ENCODE measurements at regions not wholly inside any gene's neighbourhood (a gene's known extent, or its start where the extent isn't known, plus 50 kb on each side); places are given as distances from the start of the nearest gene placed in this dataset.

- Mint-ChIP-seq H3K4me3 (no peak overlapping the region), H3K36me3 (no peaks in the 10 kb centered on the region), H3K27ac (no peak overlapping the region), H3K4me1 (ENCODE audit: low read depth) (no peaks in the 10 kb centered on the region), H3K9me3 (no peaks in the 10 kb centered on the region), H3K27me3 (no peaks in the 10 kb centered on the region)
- CTCF ChIA-PET: no interaction called here
- DNase-seq: no peak
- POLR2A ChIA-PET: no interaction called here
- intact Hi-C loops (cut with micrococcal nuclease): no loop called here
Measured at GRCh38 chr21:25031750-25032149, 575.5 kb downstream of the MRPL39 start.

- intact Hi-C loops (cut with micrococcal nuclease): no loop called here
Measured at GRCh38 chr21:25029580-25029979, 577.7 kb downstream of the MRPL39 start.

GRCh38 chr21:25025596-25025995 is 581.7 kb downstream of the MRPL39 start:
- intact Hi-C loops (cut with micrococcal nuclease): no loop called here
- DNase-seq: no peak
- H3K4me3 Mint-ChIP-seq: no peak overlapping the region
- ChIA-PET CTCF (no interaction called here), POLR2A (no interaction called here)
- no peaks in the 10 kb centered on the region for H3K36me3 Mint-ChIP-seq
- no peaks in the 10 kb centered on the region for H3K9me3 Mint-ChIP-seq
- H3K4me1 Mint-ChIP-seq (ENCODE audit: low read depth): no peaks in the 10 kb centered on the region
- no peak overlapping the region for H3K27ac Mint-ChIP-seq
- no peaks in the 10 kb centered on the region for H3K27me3 Mint-ChIP-seq

More at GRCh38 chr21:25029580-25029979, 577.7 kb downstream of the MRPL39 start:
- Mint-ChIP-seq H3K27ac (no peak overlapping the region), H3K9me3 (no peaks in the 10 kb centered on the region), H3K27me3 (no peaks in the 10 kb centered on the region), H3K4me1 (ENCODE audit: low read depth) (no peaks in the 10 kb centered on the region), H3K36me3 (no peaks in the 10 kb centered on the region), H3K4me3 (no peak overlapping the region)
- CTCF ChIA-PET: interaction anchor here (0.6 kb wide), 1 partner anchor 198 kb away, joined by 3 read pairs; no protein-coding TSS in a partner anchor
- DNase-seq: no peak
- POLR2A ChIA-PET: no interaction called here

GRCh38 chr21:25024639-25025038 is 582.6 kb downstream of the MRPL39 start:
- CTCF ChIA-PET: no interaction called here
- H3K27me3 Mint-ChIP-seq: no peaks in the 10 kb centered on the region
- H3K27ac Mint-ChIP-seq: no peak overlapping the region
- H3K4me3 Mint-ChIP-seq: no peak overlapping the region
- DNase-seq: no peak
- no peaks in the 10 kb centered on the region for H3K9me3 Mint-ChIP-seq
- H3K36me3 Mint-ChIP-seq: no peaks in the 10 kb centered on the region
- H3K4me1 Mint-ChIP-seq (ENCODE audit: low read depth): no peaks in the 10 kb centered on the region
- POLR2A ChIA-PET: no interaction called here
- intact Hi-C loops (cut with micrococcal nuclease): no loop called here

- Mint-ChIP-seq H3K4me1 (ENCODE audit: low read depth) (no peaks in the 10 kb centered on the region), H3K36me3 (no peaks in the 10 kb centered on the region), H3K27me3 (no peaks in the 10 kb centered on the region), H3K27ac (no peak overlapping the region), H3K9me3 (no peaks in the 10 kb centered on the region), H3K4me3 (no peak overlapping the region)
- DNase-seq: no peak
- ChIA-PET POLR2A (no interaction called here), CTCF (interaction anchor here (0.6 kb wide), 1 partner anchor 16 kb away, joined by 3 read pairs; no protein-coding TSS in a partner anchor)
- intact Hi-C loops (cut with micrococcal nuclease): no loop called here
Measured at GRCh38 chr21:25005388-25005787, 601.9 kb downstream of the MRPL39 start.

- ChIA-PET POLR2A (no interaction called here), CTCF (no interaction called here)
- intact Hi-C loops (cut with micrococcal nuclease): no loop called here
- H3K27me3 Mint-ChIP-seq: no peaks in the 10 kb centered on the region
- no peak overlapping the region for H3K4me3 Mint-ChIP-seq
- no peak for DNase-seq
- H3K27ac Mint-ChIP-seq: no peak overlapping the region
- no peaks in the 10 kb centered on the region for H3K9me3 Mint-ChIP-seq
- no peaks in the 10 kb centered on the region for H3K4me1 Mint-ChIP-seq (ENCODE audit: low read depth)
- no peaks in the 10 kb centered on the region for H3K36me3 Mint-ChIP-seq
Measured at GRCh38 chr21:25002676-25003075, 604.6 kb downstream of the MRPL39 start.

GRCh38 chr21:24995216-24995615 is 612.1 kb downstream of the MRPL39 start:
- Mint-ChIP-seq H3K27ac (no peak overlapping the region), H3K9me3 (peaks cover 4% of the 10 kb centered on the region), H3K4me3 (no peak overlapping the region), H3K4me1 (ENCODE audit: low read depth) (no peaks in the 10 kb centered on the region), H3K27me3 (no peaks in the 10 kb centered on the region), H3K36me3 (no peaks in the 10 kb centered on the region)
- no peak for DNase-seq
- ChIA-PET CTCF (no interaction called here), POLR2A (no interaction called here)
- intact Hi-C loops (cut with micrococcal nuclease): no loop called here

- Mint-ChIP-seq H3K4me3 (no peak overlapping the region), H3K4me1 (ENCODE audit: low read depth) (no peaks in the 10 kb centered on the region), H3K36me3 (no peaks in the 10 kb centered on the region), H3K27me3 (no peaks in the 10 kb centered on the region), H3K9me3 (peaks cover 4% of the 10 kb centered on the region), H3K27ac (no peak overlapping the region)
- no peak for DNase-seq
- ChIA-PET CTCF (no interaction called here), POLR2A (no interaction called here)
- intact Hi-C loops (cut with micrococcal nuclease): no loop called here
Measured at GRCh38 chr21:24994717-24995116, 612.6 kb downstream of the MRPL39 start.

GRCh38 chr21:24989516-24989915 is 617.8 kb downstream of the MRPL39 start:
- Mint-ChIP-seq H3K4me3 (no peak overlapping the region), H3K27ac (no peak overlapping the region), H3K36me3 (no peaks in the 10 kb centered on the region), H3K27me3 (no peaks in the 10 kb centered on the region), H3K9me3 (no peaks in the 10 kb centered on the region), H3K4me1 (ENCODE audit: low read depth) (no peaks in the 10 kb centered on the region)
- ChIA-PET POLR2A (no interaction called here), CTCF (no interaction called here)
- intact Hi-C loops (cut with micrococcal nuclease): no loop called here
- no peak for DNase-seq

GRCh38 chr21:24988941-24989340 is 618.3 kb downstream of the MRPL39 start:
- no peaks in the 10 kb centered on the region for H3K9me3 Mint-ChIP-seq
- no peak overlapping the region for H3K27ac Mint-ChIP-seq
- intact Hi-C loops (cut with micrococcal nuclease): no loop called here
- no peak overlapping the region for H3K4me3 Mint-ChIP-seq
- H3K4me1 Mint-ChIP-seq (ENCODE audit: low read depth): no peaks in the 10 kb centered on the region
- H3K27me3 Mint-ChIP-seq: no peaks in the 10 kb centered on the region
- ChIA-PET POLR2A (no interaction called here), CTCF (no interaction called here)
- DNase-seq: no peak
- H3K36me3 Mint-ChIP-seq: no peaks in the 10 kb centered on the region

GRCh38 chr21:24976238-24976637 is 631.0 kb downstream of the MRPL39 start:
- no peak for DNase-seq
- Mint-ChIP-seq H3K4me3 (no peak overlapping the region), H3K4me1 (ENCODE audit: low read depth) (no peaks in the 10 kb centered on the region), H3K27me3 (no peaks in the 10 kb centered on the region), H3K36me3 (no peaks in the 10 kb centered on the region), H3K27ac (no peak overlapping the region), H3K9me3 (peaks cover 9% of the 10 kb centered on the region)
- ChIA-PET CTCF (no interaction called here), POLR2A (no interaction called here)
- intact Hi-C loops (cut with micrococcal nuclease): no loop called here

- Mint-ChIP-seq H3K27ac (no peak overlapping the region), H3K4me1 (ENCODE audit: low read depth) (no peaks in the 10 kb centered on the region), H3K4me3 (no peak overlapping the region), H3K27me3 (no peaks in the 10 kb centered on the region), H3K9me3 (peaks cover 12% of the 10 kb centered on the region), H3K36me3 (no peaks in the 10 kb centered on the region)
- intact Hi-C loops (cut with micrococcal nuclease): no loop called here
- no peak for DNase-seq
- CTCF ChIA-PET: no interaction called here
- POLR2A ChIA-PET: no interaction called here
Measured at GRCh38 chr21:24969068-24969467, 638.2 kb downstream of the MRPL39 start.

- Mint-ChIP-seq H3K27me3 (no peaks in the 10 kb centered on the region), H3K27ac (no peak overlapping the region), H3K9me3 (no peaks in the 10 kb centered on the region), H3K4me3 (no peak overlapping the region), H3K36me3 (no peaks in the 10 kb centered on the region), H3K4me1 (ENCODE audit: low read depth) (no peaks in the 10 kb centered on the region)
- CTCF ChIA-PET: no interaction called here
- no peak for DNase-seq
- intact Hi-C loops (cut with micrococcal nuclease): no loop called here
- POLR2A ChIA-PET: no interaction called here
Measured at GRCh38 chr21:24955275-24955961, 651.9 kb downstream of the MRPL39 start.

Data from activated CD4-positive, alpha-beta memory T cell treated with anti-CD3 and anti-CD28 coated beads for 36 hours (primary cell).